Activated CD4-positive, alpha-beta T cell treated with anti-CD3 and anti-CD28 coated beads for 36 hours (primary cell): ENCODE measurements at regions not wholly inside any gene's neighbourhood (a gene's known extent, or its start where the extent isn't known, plus 50 kb on each side); places are given as distances from the start of the nearest gene placed in this dataset.

Experiments
- ATAC-seq: fragments of 200-7000 bp; cut with Tn5 transposase; one replicate; pipeline ENCODE4 v1.10.0; 2021; ENCODE audit warnings: mild to moderate bottlenecking, moderate library complexity
- CTCF ChIA-PET: fragments of 350-600 bp; sonication (Branson Sonifier 250); formaldehyde crosslinking; loops from one replicate; lab custom pipeline; 2021; ENCODE audit warnings: antibody characterized with exemption; lab: Charles Lee
- POLR2A ChIA-PET: fragments of 350-600 bp; sonication (Branson Sonifier 250); formaldehyde crosslinking; loops from one replicate; lab custom pipeline; 2021; ENCODE audit warnings: antibody characterized with exemption, inconsistent platforms; lab: Charles Lee
- DNase-seq: peaks from one replicate; pipeline ENCODE4 v3.0.0-alpha.2; 2020
- H3K27ac Mint-ChIP-seq: one replicate; pipeline ENCODE4 v1.8.0; 2021; ENCODE audit warnings: mixed read lengths
- H3K27me3 Mint-ChIP-seq: one replicate; pipeline ENCODE4 v1.8.0; 2021; ENCODE audit warnings: mixed read lengths
- H3K36me3 Mint-ChIP-seq: one replicate; pipeline ENCODE4 v1.8.0; 2021; ENCODE audit warnings: low read depth, mixed read lengths
- H3K4me1 Mint-ChIP-seq: one replicate; pipeline ENCODE4 v1.8.0; 2021; ENCODE audit warnings: mixed read lengths
- H3K4me3 Mint-ChIP-seq: one replicate; pipeline ENCODE4 v1.8.0; 2021; ENCODE audit warnings: mild to moderate bottlenecking, moderate library complexity, mixed read lengths
- H3K9me3 Mint-ChIP-seq: one replicate; pipeline ENCODE4 v1.8.0; 2021; ENCODE audit warnings: low read depth, mixed read lengths
- intact Hi-C, 2 experiments: fragments of 100-400 bp; cut with DNase I in 1 of 2; cut with micrococcal nuclease in 1 of 2; formaldehyde crosslinking; loops; one replicate each; pipeline versions ENCODE4 v1.14.2 to v1.15.1; 2022 to 2024; cut with DNase I, micrococcal nuclease

- no peaks in the 10 kb centered on the region for H3K9me3 Mint-ChIP-seq
- ATAC-seq = no peak
- no peaks in the 10 kb centered on the region for H3K36me3 Mint-ChIP-seq
- H3K27me3 Mint-ChIP-seq = no peaks in the 10 kb centered on the region
- intact Hi-C loops = loop anchor here in 1 of 2 experiments (10.0 kb wide), 1 partner anchor 63 kb away; no protein-coding TSS in a partner anchor
- H3K4me1 Mint-ChIP-seq = no peaks in the 10 kb centered on the region
- POLR2A ChIA-PET = no interaction called here
- CTCF ChIA-PET = no interaction called here
- no peak overlapping the region for H3K27ac Mint-ChIP-seq
- no peak overlapping the region for H3K4me3 Mint-ChIP-seq
- DNase-seq = no peak
These were observed 261.6 kb upstream of the FAR2 start for GRCh38 chr12:28887461-28887990.

- Mint-ChIP-seq H3K27ac (no peak overlapping the region), H3K4me3 (no peak overlapping the region), H3K36me3 (no peaks in the 10 kb centered on the region), H3K9me3 (no peaks in the 10 kb centered on the region), H3K4me1 (no peaks in the 10 kb centered on the region), H3K27me3 (no peaks in the 10 kb centered on the region)
- POLR2A ChIA-PET = no interaction called here
- ATAC-seq (no peak), DNase-seq (no peak)
- intact Hi-C loops = no loop called here
- CTCF ChIA-PET = interaction anchor here (0.6 kb wide), 1 partner anchor 45 kb away, joined by 3 read pairs; no protein-coding TSS in a partner anchor
These were observed 258.4 kb upstream of the FAR2 start for GRCh38 chr12:28890664-28891063.

GRCh38 chr12:28891126-28891525, 258.0 kb upstream of the FAR2 start:
- no peak overlapping the region for H3K4me3 Mint-ChIP-seq
- ATAC-seq (no peak), DNase-seq (no peak)
- H3K27me3 Mint-ChIP-seq = no peaks in the 10 kb centered on the region
- no peaks in the 10 kb centered on the region for H3K4me1 Mint-ChIP-seq
- H3K27ac Mint-ChIP-seq = no peak overlapping the region
- H3K36me3 Mint-ChIP-seq = no peaks in the 10 kb centered on the region
- intact Hi-C loops = no loop called here
- no peaks in the 10 kb centered on the region for H3K9me3 Mint-ChIP-seq
- POLR2A ChIA-PET = no interaction called here
- CTCF ChIA-PET = no interaction called here

GRCh38 chr12:28893365-28893764, 255.7 kb upstream of the FAR2 start:
- H3K9me3 Mint-ChIP-seq = no peaks in the 10 kb centered on the region
- H3K4me1 Mint-ChIP-seq = no peaks in the 10 kb centered on the region
- no peak overlapping the region for H3K27ac Mint-ChIP-seq
- ATAC-seq (no peak), DNase-seq (no peak)
- no peaks in the 10 kb centered on the region for H3K36me3 Mint-ChIP-seq
- ChIA-PET CTCF (no interaction called here), POLR2A (no interaction called here)
- H3K27me3 Mint-ChIP-seq = no peaks in the 10 kb centered on the region
- no peak overlapping the region for H3K4me3 Mint-ChIP-seq
- intact Hi-C loops = no loop called here

- ChIA-PET POLR2A (no interaction called here), CTCF (no interaction called here)
- H3K9me3 Mint-ChIP-seq = no peaks in the 10 kb centered on the region
- no peak overlapping the region for H3K27ac Mint-ChIP-seq
- no peaks in the 10 kb centered on the region for H3K4me1 Mint-ChIP-seq
- no peaks in the 10 kb centered on the region for H3K27me3 Mint-ChIP-seq
- no peak for ATAC-seq
- no peak for DNase-seq
- intact Hi-C loops = no loop called here
- no peaks in the 10 kb centered on the region for H3K36me3 Mint-ChIP-seq
- no peak overlapping the region for H3K4me3 Mint-ChIP-seq
These were observed 255.2 kb upstream of the FAR2 start for GRCh38 chr12:28893856-28894255.

GRCh38 chr12:28896421-28896820, 252.7 kb upstream of the FAR2 start:
- CTCF ChIA-PET = no interaction called here
- intact Hi-C loops = no loop called here
- no peak for ATAC-seq
- no peaks in the 10 kb centered on the region for H3K27me3 Mint-ChIP-seq
- H3K4me1 Mint-ChIP-seq = no peaks in the 10 kb centered on the region
- H3K36me3 Mint-ChIP-seq = no peaks in the 10 kb centered on the region
- peaks cover 6% of the 10 kb centered on the region for H3K9me3 Mint-ChIP-seq
- POLR2A ChIA-PET = no interaction called here
- DNase-seq = no peak
- H3K27ac Mint-ChIP-seq = no peak overlapping the region
- H3K4me3 Mint-ChIP-seq = no peak overlapping the region

GRCh38 chr12:28898038-28898437, 251.0 kb upstream of the FAR2 start:
- Mint-ChIP-seq H3K4me3 (no peak overlapping the region), H3K36me3 (no peaks in the 10 kb centered on the region), H3K9me3 (peaks cover 8% of the 10 kb centered on the region), H3K27me3 (no peaks in the 10 kb centered on the region), H3K4me1 (no peaks in the 10 kb centered on the region), H3K27ac (no peak overlapping the region)
- CTCF ChIA-PET = no interaction called here
- no peak for DNase-seq
- POLR2A ChIA-PET = no interaction called here
- no peak for ATAC-seq
- intact Hi-C loops = no loop called here

- Mint-ChIP-seq H3K9me3 (peaks cover 13% of the 10 kb centered on the region), H3K4me1 (no peaks in the 10 kb centered on the region), H3K27ac (no peak overlapping the region), H3K4me3 (no peak overlapping the region), H3K36me3 (no peaks in the 10 kb centered on the region), H3K27me3 (no peaks in the 10 kb centered on the region)
- ChIA-PET POLR2A (no interaction called here), CTCF (interaction anchor here (0.7 kb wide), 1 partner anchor 1632 kb away, joined by 4 read pairs; no protein-coding TSS in a partner anchor)
- DNase-seq (no peak), ATAC-seq (no peak)
- intact Hi-C loops = no loop called here
These were observed 249.1 kb upstream of the FAR2 start for GRCh38 chr12:28899951-28900350.

- ChIA-PET POLR2A (no interaction called here), CTCF (interaction anchor here (0.5 kb wide), 1 partner anchor 1336 kb away, joined by 3 read pairs; no protein-coding TSS in a partner anchor)
- no peak overlapping the region for H3K4me3 Mint-ChIP-seq
- ATAC-seq (no peak), DNase-seq (no peak)
- no peaks in the 10 kb centered on the region for H3K36me3 Mint-ChIP-seq
- peaks cover 26% of the 10 kb centered on the region for H3K9me3 Mint-ChIP-seq
- H3K27ac Mint-ChIP-seq = no peak overlapping the region
- intact Hi-C loops = no loop called here
- H3K4me1 Mint-ChIP-seq = no peaks in the 10 kb centered on the region
- no peaks in the 10 kb centered on the region for H3K27me3 Mint-ChIP-seq
These were observed 243.7 kb upstream of the FAR2 start for GRCh38 chr12:28905220-28905955.

- CTCF ChIA-PET = no interaction called here
- H3K36me3 Mint-ChIP-seq = peaks cover 2% of the 10 kb centered on the region
- H3K27me3 Mint-ChIP-seq = no peaks in the 10 kb centered on the region
These were observed 240.4 kb upstream of the FAR2 start for GRCh38 chr12:28908646-28909045.

GRCh38 chr12:28909291-28909690, 239.8 kb upstream of the FAR2 start:
- H3K27ac Mint-ChIP-seq = no peak overlapping the region
- H3K36me3 Mint-ChIP-seq = peaks cover 4% of the 10 kb centered on the region

More at GRCh38 chr12:28908646-28909045, 240.4 kb upstream of the FAR2 start:
- no peaks in the 10 kb centered on the region for H3K4me1 Mint-ChIP-seq
- H3K27ac Mint-ChIP-seq = no peak overlapping the region
- DNase-seq (no peak), ATAC-seq (no peak)
- POLR2A ChIA-PET = no interaction called here
- H3K9me3 Mint-ChIP-seq = peaks cover 30% of the 10 kb centered on the region
- intact Hi-C loops = no loop called here
- H3K4me3 Mint-ChIP-seq = no peak overlapping the region

GRCh38 chr12:28925719-28926376, 223.2 kb upstream of the FAR2 start:
- Mint-ChIP-seq H3K36me3 (no peaks in the 10 kb centered on the region), H3K27me3 (no peaks in the 10 kb centered on the region), H3K27ac (no peak overlapping the region), H3K4me3 (no peak overlapping the region), H3K4me1 (no peaks in the 10 kb centered on the region), H3K9me3 (peaks cover 10% of the 10 kb centered on the region)
- ChIA-PET CTCF (no interaction called here), POLR2A (no interaction called here)
- intact Hi-C loops = no loop called here
- no peak for DNase-seq
- ATAC-seq = no peak

More at GRCh38 chr12:28909291-28909690, 239.8 kb upstream of the FAR2 start:
- intact Hi-C loops = no loop called here
- ATAC-seq = no peak
- Mint-ChIP-seq H3K27me3 (no peaks in the 10 kb centered on the region), H3K4me1 (no peaks in the 10 kb centered on the region), H3K9me3 (peaks cover 34% of the 10 kb centered on the region), H3K4me3 (no peak overlapping the region)
- no peak for DNase-seq
- ChIA-PET POLR2A (no interaction called here), CTCF (no interaction called here)
